ENCODE measurements at regions not wholly inside any gene's neighbourhood (a gene's known extent, or its start where the extent isn't known, plus 50 kb on each side); places are given as distances from the start of the nearest gene placed in this dataset.
"Not testable (repeated sequence)": the region's sequence is repeated elsewhere in the genome, so short reads cannot be mapped to it uniquely, and the experiment has no call there.

DNA sequence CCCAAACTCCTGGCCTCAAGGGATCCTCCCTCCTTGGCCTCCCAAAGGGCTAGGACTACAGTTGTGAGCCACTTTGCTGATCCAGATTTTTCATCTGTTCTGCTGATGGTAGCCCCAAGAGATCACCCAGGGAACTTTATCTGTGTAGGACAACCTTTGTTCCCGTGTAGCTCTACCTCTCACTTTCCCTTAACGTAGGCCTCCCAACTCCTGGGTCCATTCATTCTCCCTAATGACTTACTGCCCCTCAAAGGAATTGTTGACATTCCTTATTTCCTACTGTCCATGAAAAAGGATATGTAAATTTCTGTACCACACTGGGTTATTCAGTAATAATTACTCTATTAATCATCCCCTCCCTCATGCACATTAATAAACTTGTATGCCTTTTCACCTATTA lies 51.0 kb upstream of the PHF24 start:
- in situ Hi-C loops (cut with MboI; ENCODE audit: low pct_unique_long_range_greater_than_20kb, low sequenced_read_pairs), result no loop called here
- no peak for DNase-seq

DNA sequence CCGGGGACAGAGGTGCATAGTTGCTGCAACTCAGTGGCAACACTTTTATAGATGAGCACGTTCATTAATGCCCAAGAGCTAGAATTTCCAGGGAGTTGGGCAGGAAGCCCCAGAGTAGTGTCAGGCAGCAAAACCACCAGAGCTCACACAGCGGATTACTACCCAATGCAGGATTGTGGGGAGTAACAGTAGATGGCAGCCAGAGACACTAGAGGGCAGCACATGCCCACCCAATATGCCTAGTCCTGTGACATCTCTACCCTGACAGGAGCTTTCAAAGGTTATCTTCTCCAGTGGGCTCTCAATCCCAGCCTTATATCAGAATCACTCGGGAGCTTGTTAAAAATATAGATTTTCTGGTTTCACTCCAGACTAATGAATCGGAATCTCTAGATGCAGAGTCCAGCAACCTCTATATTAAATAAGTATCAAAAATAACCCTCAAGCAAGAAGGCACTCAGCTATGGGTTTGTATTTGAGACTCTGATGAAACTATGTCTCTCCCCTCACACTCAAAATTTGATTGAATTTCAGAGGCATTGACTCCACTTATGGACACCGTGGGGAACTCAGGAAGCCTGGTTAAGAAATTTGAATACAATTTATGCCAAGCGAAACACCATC lies 58.4 kb upstream of the PHF24 start:
- in situ Hi-C loops (cut with MboI; ENCODE audit: low pct_unique_long_range_greater_than_20kb, low sequenced_read_pairs), result loop anchor here (25.0 kb wide), 1 partner anchor 563 kb away; no protein-coding TSS in a partner anchor
- peak; percentile 90 for DNase-seq

GRCh38 chr9:34898846-34899245 lies 59.2 kb upstream of the PHF24 start:
- no peak for DNase-seq
- in situ Hi-C loops (cut with MboI; ENCODE audit: low pct_unique_long_range_greater_than_20kb, low sequenced_read_pairs), result loop anchor here (25.0 kb wide), 1 partner anchor 563 kb away; no protein-coding TSS in a partner anchor

DNA sequence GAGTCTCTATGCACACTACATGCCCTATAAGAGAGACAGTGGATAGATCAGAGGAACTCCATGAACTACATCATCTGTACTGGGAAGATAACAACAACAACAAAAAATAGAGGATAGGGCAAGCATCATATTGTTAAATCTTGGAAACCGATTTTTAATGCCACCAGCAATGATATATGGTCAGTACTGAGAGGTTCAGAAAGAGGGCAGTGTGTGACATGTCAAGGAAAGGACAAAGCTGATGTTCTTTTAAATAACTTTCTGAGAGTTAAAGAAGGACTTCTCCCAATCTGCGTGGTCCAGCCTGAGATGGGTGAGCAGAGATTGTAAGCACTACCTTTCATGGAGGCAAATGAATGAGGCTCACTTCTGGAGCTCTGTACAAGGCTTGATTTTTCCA lies 62.0 kb upstream of the PHF24 start:
- in situ Hi-C loops (cut with MboI; ENCODE audit: low pct_unique_long_range_greater_than_20kb, low sequenced_read_pairs), result loop anchor here (25.0 kb wide), 1 partner anchor 566 kb away; no protein-coding TSS in a partner anchor
- DNase-seq, result peak; percentile 11

DNA sequence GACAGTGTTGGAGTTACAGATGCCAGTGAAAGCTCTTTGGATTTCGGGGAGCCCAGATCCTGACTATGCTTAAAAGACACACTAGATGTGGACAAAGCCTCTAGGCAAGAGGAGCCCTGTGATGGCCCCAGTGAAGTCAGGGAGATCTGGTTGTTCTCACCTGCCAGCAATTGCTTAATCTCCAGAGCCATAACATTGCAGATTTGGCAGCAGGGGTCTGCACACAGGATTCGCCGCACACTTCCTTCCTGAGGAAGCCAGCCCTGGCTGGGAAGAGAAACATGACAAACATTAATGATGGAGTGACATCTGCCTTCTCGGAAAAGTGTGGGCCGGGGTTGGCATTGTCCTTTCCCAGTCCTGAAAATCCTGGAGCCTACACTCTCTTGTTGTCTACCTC lies 65.2 kb upstream of the PHF24 start:
- in situ Hi-C loops (cut with MboI; ENCODE audit: low pct_unique_long_range_greater_than_20kb, low sequenced_read_pairs), result loop anchor here (25.0 kb wide), 1 partner anchor 569 kb away; no protein-coding TSS in a partner anchor

DNA sequence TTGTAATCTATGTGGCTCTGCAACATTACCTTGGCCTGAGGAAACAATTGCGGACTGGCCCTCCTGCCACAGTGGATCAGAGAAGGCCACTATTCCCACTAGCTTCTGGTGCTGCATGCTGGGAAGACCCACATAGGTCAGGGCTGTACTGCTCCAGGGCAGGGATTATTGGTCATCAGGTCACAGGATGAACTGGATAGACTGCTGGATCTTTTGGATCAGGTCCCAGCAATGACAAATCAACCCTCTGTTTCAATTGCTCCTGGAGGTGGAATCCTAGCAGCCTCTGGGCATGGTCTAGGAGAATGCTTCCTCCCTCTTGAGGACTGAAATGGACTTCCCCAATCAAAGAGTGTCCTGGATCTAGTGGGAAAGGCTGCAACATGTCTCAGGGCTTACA lies 66.7 kb upstream of the PHF24 start:
- no peak for DNase-seq
- in situ Hi-C loops (cut with MboI; ENCODE audit: low pct_unique_long_range_greater_than_20kb, low sequenced_read_pairs), result loop anchor here (25.0 kb wide), 1 partner anchor 571 kb away; no protein-coding TSS in a partner anchor

More for the DNA sequence above, 65.2 kb upstream of the PHF24 start:
- no peak for DNase-seq

DNA sequence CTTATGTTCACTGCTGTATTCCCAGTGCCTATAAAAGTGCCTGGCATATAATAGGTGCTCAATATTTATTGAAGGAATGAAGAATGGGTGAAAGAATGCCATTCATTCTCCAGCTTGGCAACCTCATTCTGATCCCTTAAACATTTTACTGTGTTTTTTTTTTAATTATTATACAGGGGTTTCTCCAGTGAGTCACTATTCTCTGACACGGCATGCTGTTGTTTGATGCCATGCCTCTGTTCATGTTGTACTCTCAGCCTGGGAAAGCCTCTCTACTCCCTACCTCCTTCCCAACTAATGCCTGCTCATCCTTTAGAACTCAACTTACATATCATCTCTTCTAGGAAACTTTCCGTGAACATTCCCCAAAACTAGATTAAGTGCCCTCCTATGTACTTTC lies 70.2 kb upstream of the PHF24 start:
- in situ Hi-C loops (cut with MboI; ENCODE audit: low pct_unique_long_range_greater_than_20kb, low sequenced_read_pairs), result loop anchor here (25.0 kb wide), 1 partner anchor 574 kb away; no protein-coding TSS in a partner anchor
- no peak for DNase-seq

GRCh38 chr9:34884747-34885189 lies 73.3 kb upstream of the PHF24 start:
- in situ Hi-C loops (cut with MboI; ENCODE audit: low pct_unique_long_range_greater_than_20kb, low sequenced_read_pairs), result loop anchor here (25.0 kb wide), 1 partner anchor 578 kb away; no protein-coding TSS in a partner anchor
- no peak for DNase-seq

- DNase-seq, result no peak
- in situ Hi-C loops (cut with MboI; ENCODE audit: low pct_unique_long_range_greater_than_20kb, low sequenced_read_pairs), result loop anchor here (25.0 kb wide), 1 partner anchor 586 kb away; no protein-coding TSS in a partner anchor
Observed at GRCh38 chr9:34876096-34876495, 82.0 kb upstream of the PHF24 start.

- peak; percentile 41 for DNase-seq
Observed at GRCh38 chr9:34869390-34869789, 88.7 kb upstream of the PHF24 start.

DNA sequence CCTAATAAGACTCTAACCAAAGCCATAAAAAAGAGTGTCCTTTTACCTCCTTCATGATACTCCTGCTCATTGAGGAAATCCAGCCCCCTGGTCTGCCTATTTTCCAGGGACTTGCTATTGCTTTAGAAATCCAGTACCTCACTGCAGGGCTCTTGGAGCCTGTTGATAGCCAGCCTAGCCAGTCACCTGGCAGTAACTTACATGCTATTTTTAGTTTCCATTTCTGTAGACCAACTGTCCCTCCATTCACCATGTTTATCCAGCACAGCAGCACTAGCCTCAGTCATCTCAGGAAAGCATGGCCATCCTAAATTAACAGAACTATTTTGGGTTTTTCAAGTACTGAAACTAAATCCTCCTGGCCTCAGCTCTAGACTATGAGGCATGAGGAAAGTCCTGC lies 91.5 kb upstream of the PHF24 start:
- in situ Hi-C loops (cut with MboI; ENCODE audit: low pct_unique_long_range_greater_than_20kb, low sequenced_read_pairs), result no loop called here
- DNase-seq, result no peak

More at GRCh38 chr9:34869390-34869789, 88.7 kb upstream of the PHF24 start:
- in situ Hi-C loops (cut with MboI; ENCODE audit: low pct_unique_long_range_greater_than_20kb, low sequenced_read_pairs), result no loop called here

GRCh38 chr9:34863426-34863825 lies 94.7 kb upstream of the PHF24 start:
- in situ Hi-C loops (cut with MboI; ENCODE audit: low pct_unique_long_range_greater_than_20kb, low sequenced_read_pairs), result no loop called here
- no peak for DNase-seq

DNA sequence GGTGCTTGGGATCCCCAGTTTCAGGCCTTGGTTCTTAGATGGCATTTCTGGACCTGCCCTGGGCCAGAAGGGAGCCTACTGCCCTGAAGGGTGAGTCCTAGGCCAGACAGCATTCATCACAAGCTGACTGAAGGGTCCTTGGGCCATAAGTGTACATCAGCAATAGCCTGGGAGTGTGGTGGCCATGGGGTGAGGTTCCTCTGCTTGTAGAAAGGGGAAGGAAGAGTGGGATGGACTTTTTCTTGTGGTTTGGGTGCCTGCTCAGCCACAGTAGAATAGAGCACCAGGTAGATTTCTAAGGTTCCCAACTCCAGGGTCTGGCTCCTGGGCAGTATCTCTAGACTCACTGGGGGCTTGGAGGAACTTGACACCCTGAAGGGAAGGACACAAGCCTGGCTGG lies 95.2 kb upstream of the PHF24 start:
- DNase-seq, result peak; percentile 32
- in situ Hi-C loops (cut with MboI; ENCODE audit: low pct_unique_long_range_greater_than_20kb, low sequenced_read_pairs), result no loop called here

DNA sequence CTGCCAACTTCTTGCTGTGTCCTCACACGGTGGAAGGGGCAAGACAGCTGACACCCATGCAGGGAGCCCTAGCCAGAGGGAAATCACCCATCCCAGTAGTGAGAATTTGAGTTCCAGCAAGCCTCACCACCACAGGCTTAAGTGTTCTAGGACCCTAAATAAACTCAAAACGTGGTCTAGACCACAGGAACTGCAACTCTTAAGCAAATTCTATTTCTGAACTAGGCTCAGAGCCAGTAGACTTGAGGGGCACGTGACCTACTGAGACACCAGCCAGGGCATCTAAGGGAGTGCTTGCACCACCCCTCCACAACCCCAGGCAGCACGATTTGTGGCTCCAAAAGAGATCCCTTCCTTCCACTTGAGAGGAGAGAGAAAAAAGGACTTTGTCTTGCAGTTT lies 96.0 kb upstream of the PHF24 start:
- in situ Hi-C loops (cut with MboI; ENCODE audit: low pct_unique_long_range_greater_than_20kb, low sequenced_read_pairs), result no loop called here
- DNase-seq, result peak; percentile 38

DNA sequence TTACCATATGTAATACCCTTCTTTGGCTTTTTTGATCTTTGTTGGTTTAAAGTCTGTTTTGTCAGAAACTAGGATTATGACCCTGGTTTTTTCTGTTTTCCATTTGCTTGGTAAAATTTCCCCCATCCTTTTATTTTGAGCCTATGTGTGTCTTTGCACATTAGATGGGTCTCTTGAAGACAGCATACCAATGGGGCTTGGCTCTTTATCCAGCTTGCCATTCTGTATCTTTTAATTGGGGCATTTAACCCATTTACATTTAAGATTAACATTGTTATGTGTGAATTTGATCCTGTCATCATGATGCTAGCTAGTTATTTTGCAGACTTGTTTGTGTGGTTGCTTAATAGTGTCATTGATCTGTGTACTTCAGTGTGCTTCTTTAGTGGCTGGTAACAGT lies 103.1 kb upstream of the PHF24 start:
- DNase-seq; in situ Hi-C loops (cut with MboI; ENCODE audit: low pct_unique_long_range_greater_than_20kb, low sequenced_read_pairs): not testable (repeated sequence)

DNA sequence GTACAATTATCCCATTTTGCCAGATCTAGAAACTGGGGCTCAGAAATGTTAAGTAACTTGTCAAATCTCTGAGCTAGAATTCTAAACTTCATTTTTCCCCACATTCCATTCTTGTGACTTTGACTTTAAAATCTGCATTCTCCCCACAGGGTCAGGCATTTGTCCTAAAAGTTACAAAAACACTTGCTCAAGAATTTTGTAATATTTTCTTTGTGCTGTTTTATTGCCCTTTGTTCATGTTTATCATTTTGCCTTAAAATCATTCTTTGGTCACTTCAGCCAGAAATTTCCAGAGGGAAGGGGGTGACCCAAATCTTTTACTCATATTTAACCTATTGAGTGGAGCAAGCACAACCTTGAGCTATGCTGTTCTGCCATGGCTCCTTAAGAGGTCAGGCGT lies 120.1 kb upstream of the CCL21 start:
- no peak for DNase-seq
- in situ Hi-C loops (cut with MboI; ENCODE audit: low pct_unique_long_range_greater_than_20kb, low sequenced_read_pairs), result no loop called here

GRCh38 chr9:34826999-34827538 lies 117.1 kb upstream of the CCL21 start:
- in situ Hi-C loops (cut with MboI; ENCODE audit: low pct_unique_long_range_greater_than_20kb, low sequenced_read_pairs), result no loop called here
- DNase-seq, result no peak

- in situ Hi-C loops (cut with MboI; ENCODE audit: low pct_unique_long_range_greater_than_20kb, low sequenced_read_pairs), result no loop called here
Observed at GRCh38 chr9:34825775-34826174, 115.8 kb upstream of the CCL21 start.

DNA sequence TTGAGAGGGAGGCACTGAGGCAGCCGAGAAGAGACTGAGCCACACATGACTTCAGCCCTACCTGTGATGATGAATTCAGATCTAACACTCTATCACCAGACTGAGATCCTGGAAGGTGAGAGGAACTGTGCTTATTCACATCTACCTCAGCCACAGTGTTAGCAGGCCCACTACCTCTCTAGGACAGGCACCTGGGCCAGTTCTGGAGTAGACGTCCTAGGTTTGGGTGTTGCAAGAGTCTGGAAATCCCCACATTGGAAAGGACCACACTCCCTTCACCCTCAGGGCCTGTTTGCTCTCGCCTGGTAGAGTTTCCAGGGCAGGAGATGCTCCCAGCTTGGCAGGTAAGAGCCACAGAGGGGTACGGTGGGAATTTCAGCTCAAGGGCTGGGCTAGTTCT lies 113.8 kb upstream of the CCL21 start:
- DNase-seq, result no peak
- in situ Hi-C loops (cut with MboI; ENCODE audit: low pct_unique_long_range_greater_than_20kb, low sequenced_read_pairs), result no loop called here

More at GRCh38 chr9:34825775-34826174, 115.8 kb upstream of the CCL21 start:
- no peak for DNase-seq

DNA sequence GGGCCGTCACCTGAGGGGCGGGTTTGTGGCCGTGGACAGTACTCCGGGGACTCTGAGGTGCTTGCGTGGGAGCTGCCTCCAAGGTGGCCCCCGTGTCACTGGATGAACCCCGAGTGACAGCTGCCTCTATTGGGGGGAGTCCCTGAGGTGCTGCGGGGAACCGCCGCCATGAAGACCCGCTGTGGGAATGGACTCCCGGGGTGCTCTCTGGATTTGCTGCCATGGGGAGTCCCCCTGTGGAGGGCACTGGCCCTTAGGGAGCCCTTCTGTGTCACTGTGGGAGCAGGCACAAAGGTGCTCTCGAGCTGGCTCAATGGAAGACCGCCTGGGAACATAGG lies 100.2 kb upstream of the CCL21 start:
- DNase-seq, result no peak
- in situ Hi-C loops (cut with MboI; ENCODE audit: low pct_unique_long_range_greater_than_20kb, low sequenced_read_pairs), result no loop called here

All from KBM-7 (cell line).